ENCODE measurements at regions not wholly inside any gene's neighbourhood (a gene's known extent, or its start where the extent isn't known, plus 50 kb on each side); places are given as distances from the start of the nearest gene placed in this dataset.

GRCh38 chr3:65181391-65181871, 493.6 kb upstream of the ADAMTS9 start:
- TF ChIP-seq EZH2 (IDR thresholded peaks at IDR 0.05), result no peak
- TF ChIP-seq POLR2AphosphoS5 (IDR thresholded peaks at IDR 0.05; ENCODE audit: borderline replicate concordance, low read depth, low read length), result no peak
- no peak for TF ChIP-seq FOXP2 (optimal IDR thresholded peaks at IDR 0.05; ENCODE audit: control extremely low read depth, extremely low read length, insufficient read depth)

Measured in SK-N-MC (cell line).